NCI-H510A (cell line): ENCODE measurements at regions not wholly inside any gene's neighbourhood (a gene's known extent, or its start where the extent isn't known, plus 50 kb on each side); places are given as distances from the start of the nearest gene placed in this dataset.

Experiments
- DNase-seq: peaks from one replicate; lab custom pipeline; 2025; lab: John Stamatoyannopoulos, UW

GRCh38 chr3:181764544-181764943, 52.8 kb downstream of the SOX2 start:
- no peak for DNase-seq

DNA sequence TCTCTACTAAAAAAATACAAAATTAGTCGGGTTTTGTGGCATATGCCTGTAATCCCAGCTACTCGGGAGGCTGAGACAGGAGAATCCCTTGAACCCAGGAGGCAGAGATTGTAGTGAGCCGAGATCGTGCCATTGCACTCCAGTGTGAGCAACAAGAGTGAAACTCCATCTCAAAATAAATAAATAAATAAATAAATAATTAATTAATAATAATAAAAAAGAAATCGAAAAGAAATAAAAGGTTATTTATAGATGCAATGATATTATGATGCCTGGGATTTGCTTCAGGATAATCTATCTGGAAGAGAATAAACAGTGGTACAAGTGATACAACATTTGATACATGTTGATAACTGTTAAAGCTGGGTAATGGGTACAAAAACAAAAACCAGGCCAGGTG, 58.6 kb downstream of the SOX2 start:
- no peak for DNase-seq

DNA sequence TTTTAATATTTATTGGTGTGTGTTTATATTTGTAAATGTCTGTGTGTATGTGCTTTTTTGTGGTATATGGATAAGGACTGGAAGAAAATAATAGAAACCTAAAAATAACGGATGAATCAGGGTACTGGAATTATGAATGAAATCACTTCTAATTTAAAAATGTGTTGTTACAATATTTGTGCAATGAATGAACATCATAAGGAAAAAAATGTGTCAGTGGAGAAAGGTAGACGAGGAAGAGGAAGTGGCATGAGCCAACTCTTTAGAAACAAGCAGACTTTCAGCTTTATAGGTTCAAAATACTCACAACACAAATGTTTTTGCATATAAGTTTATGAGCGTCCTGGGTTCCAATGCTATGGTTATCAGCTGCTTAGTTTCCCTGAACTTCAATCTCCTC, 59.4 kb downstream of the SOX2 start:
- no peak for DNase-seq

DNA sequence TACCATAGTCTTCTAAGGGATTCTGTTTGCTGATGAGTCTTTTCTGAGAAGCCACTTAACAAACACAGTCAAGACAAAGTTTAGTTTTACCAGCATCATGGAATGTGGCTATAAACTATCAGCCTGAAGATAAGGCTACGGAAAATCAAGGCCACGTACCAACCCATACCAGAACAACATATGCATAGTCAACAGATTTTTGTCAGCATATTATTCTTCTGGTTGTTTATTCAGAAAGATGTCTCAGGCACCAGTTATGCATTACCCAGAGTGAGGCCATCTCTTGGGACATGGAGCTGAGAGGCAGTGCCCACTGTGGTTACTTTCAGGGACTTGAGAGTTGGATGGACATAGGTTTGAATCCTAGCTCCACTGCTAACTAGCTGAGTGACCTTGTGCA, 60.4 kb downstream of the SOX2 start:
- DNase-seq = no peak

- no peak for DNase-seq
Observed at GRCh38 chr3:181773921-181774320, 62.2 kb downstream of the SOX2 start.

DNA sequence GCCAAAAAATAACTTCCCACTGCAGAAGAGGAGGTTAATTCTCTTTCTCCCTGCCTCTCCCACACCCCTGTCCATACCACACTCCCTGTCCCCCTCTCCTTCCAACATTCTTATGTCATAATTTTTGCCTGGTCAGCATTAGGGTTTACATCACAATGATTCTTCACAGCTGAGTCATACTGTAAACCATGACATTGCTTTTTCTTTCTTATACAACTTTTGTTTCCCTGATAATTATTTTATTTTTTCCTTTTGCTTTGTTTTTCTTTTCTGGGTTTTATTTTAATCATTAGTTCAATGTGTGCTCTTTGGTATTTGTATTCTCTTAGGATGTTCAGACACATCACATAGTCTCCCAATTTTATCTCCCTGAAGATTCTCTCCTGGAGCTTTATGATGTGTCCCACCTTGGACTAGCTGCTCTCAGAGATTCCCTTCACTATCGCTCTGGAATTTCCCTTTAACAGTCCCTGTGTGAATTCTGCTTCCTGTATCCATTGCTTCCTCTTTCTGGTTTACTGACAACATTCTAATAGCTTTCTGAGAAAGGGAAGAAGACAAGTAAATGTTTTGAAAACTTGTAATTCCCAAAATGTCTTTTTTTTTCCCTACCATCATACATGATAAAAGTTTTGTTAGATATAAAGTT, 70.7 kb downstream of the SOX2 start:
- no peak for DNase-seq

GRCh38 chr3:181790561-181790960, 78.8 kb downstream of the SOX2 start:
- no peak for DNase-seq

DNA sequence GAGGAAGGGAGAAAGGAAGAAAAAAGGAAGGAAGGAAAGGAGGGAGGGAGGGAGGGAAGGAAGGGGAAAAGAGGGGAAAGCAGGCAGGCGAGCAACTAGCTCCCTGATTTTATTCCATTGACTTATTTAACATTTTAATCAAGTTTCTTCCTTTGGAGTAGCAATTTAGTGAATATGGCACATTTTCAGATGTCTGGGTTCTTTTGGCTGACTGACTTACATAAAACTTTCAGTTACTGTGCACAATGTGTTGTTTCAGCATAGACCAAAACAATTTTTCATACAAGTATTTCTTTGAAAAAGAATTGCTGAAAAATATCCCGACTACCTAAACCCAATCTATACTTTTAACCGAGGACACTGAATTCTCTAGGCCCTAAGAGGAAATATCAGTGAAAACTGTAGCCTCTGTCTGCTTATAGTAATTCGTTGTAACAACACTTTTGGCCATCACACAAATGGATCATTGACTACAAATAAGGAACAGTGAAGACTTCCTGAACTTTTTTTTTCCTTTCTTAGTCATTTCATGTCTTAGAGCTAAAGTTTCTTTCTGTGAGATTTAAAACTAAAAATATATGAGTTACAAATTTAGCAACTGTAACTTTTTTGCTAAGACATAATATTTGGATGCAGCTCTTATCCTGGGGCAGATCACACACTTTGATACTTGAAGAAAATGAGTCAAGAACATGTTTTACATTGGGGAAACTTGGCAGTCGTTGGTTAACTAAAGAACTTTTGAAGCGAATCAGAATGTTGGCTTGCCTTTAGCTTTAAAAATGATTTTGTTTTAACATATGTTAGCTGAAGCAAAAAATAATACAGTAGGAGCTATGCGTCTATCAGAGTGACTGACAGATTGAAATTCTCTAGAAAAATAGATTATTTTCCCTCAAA, 79.6 kb downstream of the SOX2 start:
- no peak for DNase-seq

GRCh38 chr3:181793006-181793405, 81.3 kb downstream of the SOX2 start:
- DNase-seq = no peak

DNA sequence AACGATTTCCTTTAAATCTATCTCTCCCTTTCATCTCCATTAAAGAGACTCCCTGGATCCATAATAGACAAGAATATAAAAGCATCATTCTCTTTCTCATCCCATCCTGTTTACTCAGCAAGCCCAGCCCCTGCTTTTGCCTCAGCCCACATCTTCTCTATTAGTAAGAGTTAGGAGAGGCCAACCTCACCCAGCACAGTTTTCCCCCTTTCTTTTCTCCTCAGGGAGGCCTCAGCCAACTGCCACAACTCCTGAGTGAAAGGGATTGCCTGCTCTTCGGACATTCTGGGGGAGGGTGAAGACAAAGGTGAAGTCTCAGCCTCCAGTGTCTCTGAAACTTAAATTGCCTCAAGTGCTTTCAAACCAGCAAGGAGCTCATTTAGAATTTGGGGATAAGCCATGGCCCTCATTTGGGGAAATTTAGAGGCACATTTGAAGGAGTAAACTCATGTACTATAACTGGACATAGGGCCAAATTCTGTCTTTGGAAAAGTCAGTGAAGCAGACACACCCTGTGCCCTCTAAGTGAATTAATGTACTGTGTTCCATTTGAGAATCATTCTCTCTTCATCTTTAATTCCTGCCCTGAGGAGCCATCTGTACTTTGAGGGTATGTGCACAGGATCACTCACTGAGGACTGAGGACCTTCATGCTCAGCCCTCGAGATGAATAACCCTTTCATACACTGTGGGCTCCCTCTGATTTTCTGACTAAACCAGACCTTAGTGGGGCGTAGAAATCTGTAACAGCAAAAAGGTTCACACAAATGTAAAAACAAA, 82.5 kb downstream of the SOX2 start:
- no peak for DNase-seq

DNA sequence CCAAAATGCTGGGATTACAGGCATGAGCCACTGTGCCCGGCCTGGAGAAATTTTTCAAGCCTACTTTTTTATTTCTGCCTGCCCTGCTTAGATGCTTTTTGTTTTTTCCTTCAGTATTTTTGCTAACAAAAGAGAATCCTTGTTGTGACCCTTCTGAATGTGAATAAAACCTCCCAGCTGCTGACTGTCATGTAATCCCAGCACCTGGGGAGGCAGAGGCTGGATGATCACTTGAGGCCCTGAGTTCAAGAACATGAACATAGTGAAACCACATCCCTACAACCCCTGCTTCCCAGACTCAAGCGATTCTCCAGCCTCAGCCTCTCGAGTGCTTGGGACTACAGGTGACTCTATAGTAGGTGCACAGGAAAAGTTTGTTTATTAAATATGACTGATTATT, 84.9 kb downstream of the SOX2 start:
- no peak for DNase-seq

DNA sequence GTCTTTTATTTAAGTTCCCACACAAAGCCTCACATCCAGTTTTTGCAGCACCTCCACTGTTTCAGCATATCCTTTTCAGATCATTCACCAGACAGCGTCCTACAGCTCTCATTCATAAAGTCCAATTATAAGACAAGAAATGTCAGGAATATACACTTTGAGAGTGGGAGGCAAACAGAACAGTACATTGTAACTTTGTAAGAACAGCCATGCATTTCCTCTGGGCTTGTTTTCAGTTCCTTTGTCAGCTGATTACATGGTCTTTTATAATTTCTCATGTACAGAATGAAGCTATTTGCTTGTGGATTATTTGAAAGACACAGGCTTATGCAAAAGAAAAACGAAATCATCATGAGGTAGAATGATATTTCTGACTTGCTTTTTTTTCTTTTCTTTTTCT, 85.7 kb downstream of the SOX2 start:
- no peak for DNase-seq

GRCh38 chr3:181805703-181806102, 94.0 kb downstream of the SOX2 start:
- no peak for DNase-seq

- DNase-seq = peak; percentile 54
Observed at GRCh38 chr3:181808053-181808452, 96.3 kb downstream of the SOX2 start.

- no peak for DNase-seq
Observed at GRCh38 chr3:181823716-181824115, 112.0 kb downstream of the SOX2 start.

DNA sequence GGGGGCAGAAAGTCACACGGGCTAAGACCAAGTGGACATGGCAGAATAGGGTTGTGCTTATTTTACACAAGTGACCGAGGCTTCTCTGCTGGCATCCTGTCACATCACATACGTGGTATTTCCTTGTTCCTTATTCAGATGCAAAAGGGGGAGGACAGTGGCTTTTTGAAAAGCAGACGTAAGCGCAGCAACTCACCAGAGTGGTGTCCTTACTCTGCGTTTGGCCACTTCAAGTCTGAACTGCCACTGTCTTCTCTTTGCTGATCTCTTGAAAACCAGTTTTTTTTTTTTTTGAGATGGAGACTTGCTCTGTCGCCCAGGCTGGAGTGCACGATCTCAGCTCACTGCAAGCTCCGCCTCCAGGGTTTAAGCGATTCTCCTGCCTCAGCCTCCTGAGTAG, 113.2 kb downstream of the SOX2 start:
- no peak for DNase-seq

DNA sequence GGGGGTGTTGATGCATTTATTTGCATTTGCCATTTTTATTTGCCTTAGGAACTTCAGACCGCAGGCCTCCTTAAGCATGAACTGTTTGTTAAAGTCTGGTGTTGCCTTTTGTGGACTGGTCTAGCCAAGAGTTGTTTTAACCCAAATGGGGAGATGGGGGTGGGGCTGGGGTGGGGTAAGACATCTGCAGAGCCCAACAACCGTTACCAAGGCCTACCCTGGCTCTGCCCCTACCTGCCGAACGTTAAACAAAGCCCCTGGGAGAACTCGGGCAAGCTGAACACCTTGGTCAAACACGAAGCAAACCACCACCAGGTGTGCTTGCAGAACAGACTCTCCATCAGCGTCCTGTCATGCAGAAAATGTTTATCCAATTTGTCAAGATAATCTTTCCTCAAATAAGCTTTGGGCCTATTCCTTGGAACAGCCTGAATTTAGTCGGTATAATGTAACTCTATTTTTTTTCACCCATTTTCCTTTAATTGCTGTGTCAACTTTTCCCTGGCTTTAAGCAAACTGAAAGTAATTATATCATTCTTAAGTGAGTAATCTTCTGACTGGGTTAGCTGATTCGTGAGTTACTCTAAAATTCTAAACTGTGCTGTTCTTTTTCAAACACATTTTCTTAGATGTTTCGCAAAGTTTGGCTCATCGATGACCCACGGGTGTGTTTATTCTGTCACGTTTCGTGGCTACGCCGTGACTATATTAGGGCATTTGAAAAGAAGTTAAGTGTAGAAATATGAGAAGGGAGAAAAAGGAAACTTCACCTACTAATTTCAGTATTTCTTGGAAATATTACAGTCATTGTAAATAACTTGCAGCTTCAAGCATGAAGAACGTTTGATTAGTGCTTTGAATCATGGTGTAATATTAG, 127.6 kb downstream of the SOX2 start:
- peak; percentile 78 for DNase-seq

DNA sequence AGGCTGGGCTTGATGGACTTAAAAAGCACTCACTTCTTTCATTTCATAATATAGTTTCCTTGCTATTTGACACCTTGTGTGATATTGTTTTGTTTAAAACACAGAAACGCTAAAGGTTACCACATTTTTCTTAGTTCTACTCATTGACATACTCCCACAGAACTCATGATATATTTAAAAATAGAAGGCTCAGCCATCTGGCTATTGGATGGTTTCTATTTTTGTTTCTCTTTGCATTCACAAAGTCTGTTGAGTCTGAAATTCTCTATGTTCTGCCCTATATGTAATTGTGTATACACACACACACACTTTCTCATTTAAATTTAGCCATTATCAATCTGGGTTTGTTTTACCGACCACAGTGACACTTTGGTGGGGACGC, 128.2 kb downstream of the SOX2 start:
- DNase-seq = no peak

DNA sequence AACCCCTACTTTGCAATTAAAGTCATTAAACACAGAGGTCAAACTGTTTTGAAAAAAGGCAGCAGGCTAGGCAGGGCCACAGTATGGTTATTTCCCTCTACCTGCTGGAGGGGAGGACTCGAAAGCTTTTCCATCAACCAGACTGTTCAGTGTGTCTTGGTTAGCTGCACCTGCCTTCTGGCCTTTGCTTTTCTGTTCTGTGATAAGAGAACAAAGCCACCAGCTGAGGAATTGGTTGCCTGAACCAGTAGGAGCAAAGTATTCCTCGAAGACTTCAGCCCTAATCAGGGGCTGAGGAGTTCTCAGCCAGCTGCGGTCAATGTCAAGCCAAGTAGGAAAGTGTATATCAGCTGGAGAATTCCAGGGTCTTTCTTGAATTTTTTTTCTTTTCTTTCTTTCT, 132.5 kb downstream of the SOX2 start:
- no peak for DNase-seq

DNA sequence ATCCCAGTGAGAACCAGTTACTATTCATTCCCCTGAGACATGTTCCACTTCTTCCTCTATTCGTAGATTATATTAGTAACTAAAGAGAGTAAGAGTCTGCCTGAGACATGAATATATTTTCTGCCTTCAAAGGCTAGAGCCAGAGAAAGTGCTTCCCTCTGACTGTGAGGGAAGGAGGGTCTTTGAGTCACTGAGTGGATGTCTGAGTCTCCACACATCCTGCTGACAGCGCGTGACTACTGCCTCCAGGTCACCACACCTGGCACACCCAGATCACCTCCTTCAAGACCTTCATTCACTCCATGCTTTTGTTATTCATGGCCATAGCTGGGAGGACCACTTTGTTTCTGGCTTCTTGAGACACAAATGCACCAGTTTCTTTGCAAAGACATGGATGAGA, 135.6 kb downstream of the SOX2 start:
- DNase-seq = no peak

GRCh38 chr3:181851063-181851462, 139.3 kb downstream of the SOX2 start:
- no peak for DNase-seq

- no peak for DNase-seq
Observed at GRCh38 chr3:181855825-181856224, 144.1 kb downstream of the SOX2 start.
